GM18520 (cell line): ENCODE measurements at regions not wholly inside any gene's neighbourhood (a gene's known extent, or its start where the extent isn't known, plus 50 kb on each side); places are given as distances from the start of the nearest gene placed in this dataset.

Experiments used
- ATAC-seq: cut with Tn5 transposase; IDR thresholded peaks from one replicate; pipeline ENCODE4 v1.9.1; 2021; ENCODE audit not compliant: unreplicated experiment

DNA sequence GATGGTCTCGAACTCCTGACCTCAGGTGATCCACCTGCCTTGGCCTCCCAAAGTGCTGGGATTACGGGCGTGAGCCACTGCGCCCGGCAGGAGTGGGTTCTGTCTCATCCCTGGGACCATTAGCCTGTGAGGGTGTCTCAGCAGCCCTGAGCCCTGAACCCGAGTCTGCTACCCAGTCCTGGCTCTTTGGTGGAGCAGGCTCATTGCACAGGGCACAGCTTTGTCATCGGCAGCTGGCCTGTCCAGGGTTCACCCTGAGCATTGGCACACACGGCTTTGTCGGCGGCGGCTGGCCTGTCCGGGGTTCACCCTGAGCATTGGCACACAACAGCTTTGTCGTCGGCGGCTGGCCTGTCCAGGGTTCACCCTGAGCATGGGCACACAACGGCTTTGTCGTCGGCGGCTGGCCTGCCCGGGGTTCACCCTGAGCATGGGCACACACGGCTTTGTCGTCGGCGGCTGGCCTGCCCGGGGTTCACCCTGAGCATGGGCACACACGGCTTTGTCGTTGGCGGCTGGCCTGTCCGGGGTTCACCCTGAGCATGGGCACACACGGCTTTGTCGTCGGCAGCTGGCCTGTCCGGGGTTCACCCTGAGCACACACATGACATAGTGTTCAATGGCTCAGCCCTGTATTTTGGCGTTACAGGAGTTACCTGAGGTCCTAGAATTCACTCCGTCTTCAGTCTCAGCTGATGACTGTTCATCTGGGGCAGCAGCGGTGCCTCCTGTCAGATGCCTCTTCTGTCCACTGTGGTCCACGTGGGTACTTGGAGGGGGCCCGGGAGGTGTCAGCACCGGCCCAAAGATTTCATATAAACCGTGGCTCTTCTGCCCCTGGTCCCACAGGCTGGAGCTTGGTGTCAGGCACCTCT, 1082.5 kb downstream of the BRD1 start:
- ATAC-seq: no peak

GRCh38 chr22:48744283-48744641, 1083.4 kb downstream of the BRD1 start:
- no peak for ATAC-seq

DNA sequence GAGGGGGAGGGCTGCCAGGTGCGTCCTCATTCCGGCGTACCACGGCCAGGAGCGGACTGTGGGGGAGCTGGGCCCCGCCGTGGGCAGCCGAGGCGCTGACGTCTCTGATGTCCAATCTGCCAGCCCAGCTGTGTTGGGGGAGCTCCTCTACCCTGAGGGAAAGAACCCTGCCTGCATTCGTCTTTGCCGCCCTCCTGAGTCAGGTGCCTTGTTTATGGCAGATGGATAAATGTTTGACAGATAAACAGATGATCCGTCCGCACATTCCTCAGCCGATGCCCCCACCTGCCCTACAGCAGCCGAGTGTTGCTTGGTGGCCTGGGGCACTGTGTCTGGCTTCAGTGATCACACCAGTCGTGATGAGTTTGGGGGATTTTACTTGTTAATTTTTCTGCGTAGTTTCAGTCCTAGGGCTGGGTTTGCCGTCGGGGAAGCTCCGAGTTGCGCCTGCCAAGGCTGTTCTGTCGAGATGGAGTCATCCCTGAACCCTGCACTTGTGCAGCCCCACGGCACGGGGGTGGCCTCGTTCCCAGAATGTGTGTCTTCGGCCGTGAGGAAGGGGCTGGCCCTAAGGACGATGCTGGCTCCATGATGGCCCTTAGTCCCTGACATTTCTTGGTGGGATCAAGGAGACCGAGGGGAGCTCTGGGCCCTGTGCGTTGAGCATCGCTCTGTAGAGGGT, 1083.9 kb downstream of the BRD1 start:
- ATAC-seq: no peak

- no peak for ATAC-seq
These were observed 1084.9 kb downstream of the BRD1 start for GRCh38 chr22:48742556-48743343.

GRCh38 chr22:48742191-48742555, 1085.5 kb downstream of the BRD1 start:
- ATAC-seq: no peak

GRCh38 chr22:48741540-48741939, 1086.1 kb downstream of the BRD1 start:
- ATAC-seq: no peak

GRCh38 chr22:48740731-48741405, 1086.8 kb downstream of the BRD1 start:
- ATAC-seq: no peak

GRCh38 chr22:48740086-48740730, 1087.5 kb downstream of the BRD1 start:
- ATAC-seq: no peak

DNA sequence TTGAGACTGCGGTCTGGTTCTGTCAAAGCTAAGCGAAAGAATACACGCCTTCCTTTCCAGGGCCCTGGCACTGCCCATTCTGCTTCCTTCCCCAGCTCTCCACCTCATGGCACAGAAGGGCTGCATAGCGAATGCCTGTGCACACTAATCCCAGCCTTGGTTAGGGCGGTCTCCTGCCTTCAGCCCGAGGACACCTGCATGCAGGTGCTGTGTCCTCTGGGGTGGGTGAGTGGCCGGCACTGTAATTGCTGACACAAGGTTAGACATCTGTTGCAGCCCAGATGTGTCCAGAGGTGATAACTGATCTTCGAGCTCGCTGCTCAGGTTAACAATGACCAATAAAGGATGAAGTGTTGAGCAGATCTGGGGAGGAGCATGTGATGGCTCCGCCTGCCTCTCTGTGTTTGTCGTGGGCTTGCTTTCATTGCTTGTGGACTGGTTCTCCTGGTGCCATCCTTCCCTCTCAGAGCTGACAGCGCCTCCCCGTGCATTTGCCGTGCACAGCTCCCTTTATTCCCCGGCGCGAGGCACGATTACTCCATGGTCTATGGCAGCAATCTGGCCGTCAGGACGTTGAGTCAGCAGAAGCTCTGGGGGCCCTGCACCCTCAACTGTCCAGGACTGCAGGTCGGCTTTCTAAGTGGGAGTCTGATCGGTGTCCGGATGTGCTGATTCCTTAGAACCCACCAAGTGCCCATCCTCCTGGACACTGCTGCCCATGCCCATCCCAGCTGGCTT, 1088.2 kb downstream of the BRD1 start:
- no peak for ATAC-seq

DNA sequence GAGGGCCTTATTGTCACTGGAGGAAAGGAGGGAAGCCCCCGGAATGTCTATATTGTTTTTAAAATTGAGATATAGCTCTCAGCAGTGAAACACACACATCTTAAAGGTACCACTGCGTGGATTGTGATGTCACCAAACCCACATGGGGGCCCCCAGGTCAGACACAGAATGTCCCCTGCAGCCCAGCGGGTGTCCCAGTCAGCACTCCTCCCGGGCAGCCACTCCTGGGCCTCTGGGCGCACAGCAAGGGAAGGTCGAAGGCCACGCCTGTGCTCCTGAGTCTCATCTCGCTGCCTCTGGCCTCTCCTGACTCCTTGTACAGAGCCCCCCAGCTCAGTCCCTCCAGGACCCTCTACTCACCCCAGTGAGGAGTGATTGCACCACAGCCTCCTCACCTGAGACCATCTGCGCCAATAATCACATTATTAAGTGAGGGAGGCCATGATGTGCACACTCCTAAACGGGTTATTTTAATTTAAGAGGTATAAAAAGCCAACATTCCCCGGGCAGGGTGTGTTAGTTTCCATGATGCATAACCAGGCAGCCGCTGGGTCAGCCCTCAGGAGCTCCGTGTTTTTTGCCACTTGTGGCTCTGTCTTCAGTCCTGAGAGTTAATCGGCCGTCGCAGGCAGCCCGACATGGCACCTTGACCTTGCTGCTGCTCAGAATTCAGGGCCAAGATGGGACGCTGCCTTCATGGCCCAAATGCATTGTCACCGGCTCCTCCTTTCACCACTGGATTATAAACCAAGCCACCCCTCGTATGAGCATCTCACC, 1089.3 kb downstream of the BRD1 start:
- no peak for ATAC-seq

GRCh38 chr22:48737461-48738203, 1090.0 kb downstream of the BRD1 start:
- ATAC-seq: no peak

DNA sequence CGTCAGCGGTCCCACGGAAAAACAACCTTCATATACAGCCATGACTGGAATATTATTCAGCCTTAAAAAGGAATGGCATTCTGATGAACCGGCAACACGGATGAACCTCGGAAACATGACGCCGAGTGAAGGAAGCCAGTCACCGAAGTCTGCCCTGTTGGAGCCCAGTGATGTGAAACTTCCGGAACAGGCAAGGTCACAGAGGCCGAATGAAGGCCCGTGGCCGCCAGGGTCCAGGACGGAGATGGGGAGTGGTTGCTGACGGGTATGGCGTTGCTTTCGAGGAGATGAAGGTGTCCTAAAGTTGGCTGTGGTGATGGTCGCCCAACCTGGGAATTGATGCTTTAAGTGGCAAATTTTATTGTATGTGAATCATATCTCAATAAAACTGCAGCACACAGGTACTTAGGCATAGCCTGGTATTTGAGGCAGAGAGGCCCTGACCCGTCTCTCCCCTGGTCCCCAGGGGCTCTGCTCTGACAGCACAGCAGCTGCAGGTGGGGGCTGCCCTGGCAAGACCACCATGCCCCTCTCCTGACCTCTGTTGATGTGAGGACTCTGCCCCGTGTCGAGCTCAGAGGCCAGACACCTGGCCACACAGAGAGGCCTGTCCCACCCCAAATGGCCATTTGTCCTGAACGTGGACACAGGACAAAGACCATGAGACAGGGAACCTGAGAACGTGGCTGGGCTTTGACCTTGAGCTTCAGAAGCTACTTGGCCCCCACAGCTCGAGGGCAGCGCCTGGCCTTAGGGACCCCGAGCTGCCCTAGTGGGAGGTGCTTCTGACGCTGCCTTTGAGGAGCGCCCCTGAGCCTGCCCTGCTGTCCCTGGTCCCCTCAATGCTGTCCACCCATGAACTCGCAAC, 1090.8 kb downstream of the BRD1 start:
- ATAC-seq: no peak

- ATAC-seq: no peak
These were observed 1092.7 kb downstream of the BRD1 start for GRCh38 chr22:48734961-48735360.

GRCh38 chr22:48734359-48734758, 1093.3 kb downstream of the BRD1 start:
- no peak for ATAC-seq

- no peak for ATAC-seq
These were observed 1098.0 kb downstream of the BRD1 start for GRCh38 chr22:48729499-48730171.

GRCh38 chr22:48727454-48728058, 1100.1 kb downstream of the BRD1 start:
- ATAC-seq: no peak

DNA sequence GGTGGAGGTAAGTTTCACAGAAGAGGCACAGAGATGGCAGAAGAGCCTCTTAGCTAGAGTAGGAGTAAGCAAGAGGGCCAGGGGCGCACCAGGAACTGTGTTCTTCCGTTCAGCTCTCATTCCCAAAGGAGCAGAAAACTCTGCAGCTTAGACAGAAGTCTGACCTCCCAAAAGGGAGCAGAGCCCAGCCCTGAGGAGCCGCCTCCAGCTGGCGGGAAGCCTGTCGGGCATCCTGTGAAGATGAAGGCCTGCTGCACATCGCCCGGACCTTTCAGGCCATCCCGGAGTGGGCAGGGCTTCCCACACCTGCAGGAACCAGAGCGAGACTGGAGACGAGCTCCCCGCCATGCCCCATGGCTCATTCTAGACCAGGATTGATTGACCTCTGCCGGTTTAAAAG, 1102.8 kb downstream of the BRD1 start:
- no peak for ATAC-seq
